DMS 273 (cell line): ENCODE measurements at regions not wholly inside any gene's neighbourhood (a gene's known extent, or its start where the extent isn't known, plus 50 kb on each side); places are given as distances from the start of the nearest gene placed in this dataset.

Experiments used
- DNase-seq: peaks from one replicate; lab custom pipeline; 2025; ENCODE audit not compliant: unreplicated experiment; lab: John Stamatoyannopoulos, UW

DNA sequence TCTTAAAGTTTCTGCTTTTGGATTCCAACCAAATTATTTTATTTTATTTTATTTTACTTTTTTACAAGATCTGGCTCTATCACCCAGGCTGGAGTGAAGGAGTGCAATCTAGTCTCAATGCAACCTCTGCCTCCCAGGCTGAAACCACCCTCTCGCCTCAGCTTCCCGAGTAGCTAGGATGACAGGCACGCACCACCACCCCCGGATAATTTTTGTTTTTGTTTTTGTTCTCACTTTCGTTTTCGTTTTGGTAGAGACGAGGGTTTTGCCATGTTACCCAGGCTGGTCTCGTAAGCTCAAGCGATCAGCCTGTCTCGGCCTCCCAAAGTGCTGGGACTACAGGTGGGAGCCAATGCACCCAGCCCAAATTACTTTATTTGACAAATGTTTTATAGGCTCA is 219.8 kb downstream of the ETS1 start:
- no peak for DNase-seq

DNA sequence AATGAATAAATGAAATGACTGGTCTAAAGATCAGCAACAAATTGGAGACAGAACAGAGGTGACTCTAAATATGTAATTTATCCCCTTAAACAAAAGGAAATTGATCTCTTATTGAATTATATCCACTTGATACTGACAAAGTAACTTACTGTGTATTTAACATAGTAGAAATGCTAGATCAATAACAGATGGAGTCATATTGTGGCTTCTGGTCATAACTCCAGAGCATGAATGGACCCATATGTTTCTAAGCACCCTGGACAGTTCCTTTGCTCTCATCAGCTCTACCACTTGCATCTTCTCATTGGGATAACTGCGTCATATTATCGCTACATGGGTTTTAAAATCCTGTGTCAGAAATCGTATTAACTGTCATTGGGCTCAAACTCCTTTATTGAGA is 222.3 kb downstream of the ETS1 start:
- DNase-seq: no peak

DNA sequence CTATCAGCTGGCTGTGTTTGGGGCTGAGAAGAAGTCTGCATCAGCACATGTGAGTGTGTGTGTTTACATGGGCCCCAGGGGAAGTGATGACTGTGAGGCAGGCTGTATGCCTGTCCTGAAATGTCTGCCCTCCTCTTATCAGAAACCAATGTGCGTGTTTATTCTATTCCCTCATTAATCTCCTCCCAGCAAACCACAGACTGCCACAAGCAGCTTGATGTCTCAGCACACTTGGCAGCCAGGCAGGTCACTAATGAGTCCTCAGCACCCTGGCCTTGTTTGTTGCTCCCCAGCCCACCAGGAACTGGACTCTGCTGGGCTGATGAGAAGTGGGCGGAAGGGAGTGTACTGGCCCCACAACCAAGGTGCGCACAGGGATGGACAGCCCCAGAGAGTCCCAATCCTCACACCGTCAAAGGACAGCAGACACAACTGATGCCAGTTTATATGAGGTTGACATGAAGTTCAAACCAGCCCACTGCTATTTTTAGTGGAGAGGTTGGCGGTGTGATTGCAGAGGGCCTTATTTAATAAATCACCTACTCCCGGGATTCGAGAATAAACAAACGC is 225.8 kb downstream of the ETS1 start:
- no peak for DNase-seq

DNA sequence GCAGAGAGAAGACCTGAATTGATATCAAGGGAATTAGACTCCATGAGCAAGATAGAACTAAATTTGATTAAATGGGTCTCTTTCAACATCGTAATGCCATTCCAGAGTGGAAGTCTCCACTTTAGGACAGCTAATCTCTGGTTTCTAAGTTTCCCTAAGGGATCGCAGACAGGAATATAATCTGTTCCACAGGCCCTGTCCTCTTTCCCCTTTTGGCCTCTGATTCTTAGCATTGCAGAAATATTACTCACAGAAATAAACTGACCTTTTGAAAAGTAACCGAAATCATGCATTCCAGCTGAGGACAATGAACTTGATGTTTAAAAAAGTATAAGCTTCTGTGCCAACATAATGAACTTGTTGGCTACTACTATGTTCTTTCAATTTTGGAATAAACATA is 227.8 kb downstream of the ETS1 start:
- no peak for DNase-seq

DNA sequence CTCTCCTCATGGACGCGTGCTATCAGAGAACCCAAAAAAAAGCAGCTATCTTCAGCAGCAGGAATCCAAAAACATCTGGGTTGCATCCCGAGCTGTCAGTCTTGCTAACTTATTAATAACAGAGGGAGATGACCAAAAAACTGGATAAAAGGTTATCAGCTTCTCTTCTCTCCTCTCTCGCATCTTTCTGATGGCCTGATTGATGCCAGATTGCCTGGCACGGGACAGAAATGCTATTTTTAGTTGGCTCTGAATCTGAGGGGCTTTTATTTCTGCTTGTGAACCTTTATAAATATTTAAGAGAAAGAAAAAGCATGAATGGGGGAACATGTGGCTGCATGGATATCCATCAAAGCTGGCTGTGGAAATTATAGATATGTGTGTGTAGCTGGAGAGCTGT is 230.3 kb downstream of the ETS1 start:
- DNase-seq: no peak

DNA sequence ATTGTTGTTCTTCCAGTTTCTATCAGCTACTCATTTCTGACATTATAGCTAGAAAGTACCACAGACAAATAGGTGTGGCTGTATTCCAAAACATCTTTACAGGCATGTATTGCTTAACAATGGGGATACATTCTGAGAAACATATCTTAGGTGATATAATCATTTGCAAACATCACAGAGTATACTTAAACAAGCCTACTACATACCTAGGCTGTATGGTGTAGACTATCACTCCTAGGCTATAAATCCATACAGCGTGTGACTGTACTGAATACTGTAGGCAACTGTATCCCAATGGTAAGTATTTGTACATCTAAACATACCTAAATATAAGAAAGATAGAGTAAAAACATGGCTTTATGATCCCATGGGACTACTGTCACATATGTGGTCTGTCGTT is 231.8 kb downstream of the ETS1 start:
- DNase-seq: no peak

DNA sequence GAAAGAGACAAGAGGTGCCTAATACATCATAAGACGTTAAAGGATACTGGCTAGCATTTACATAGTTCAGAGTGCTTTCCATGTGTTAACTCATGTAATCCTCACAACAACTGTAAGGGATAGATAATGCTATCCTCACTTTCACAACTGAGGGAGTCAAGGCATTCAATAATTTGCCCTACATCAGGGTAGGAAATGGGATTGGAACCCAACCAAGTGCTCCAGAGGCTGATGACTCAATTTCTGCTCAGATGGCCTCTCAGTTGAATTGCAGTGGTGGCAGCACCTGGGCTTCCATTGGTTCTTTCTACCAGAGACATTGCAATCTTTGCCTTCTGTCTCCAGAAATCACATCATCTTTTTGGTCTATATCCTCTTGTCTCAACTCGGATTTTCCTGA is 232.9 kb downstream of the ETS1 start:
- no peak for DNase-seq

DNA sequence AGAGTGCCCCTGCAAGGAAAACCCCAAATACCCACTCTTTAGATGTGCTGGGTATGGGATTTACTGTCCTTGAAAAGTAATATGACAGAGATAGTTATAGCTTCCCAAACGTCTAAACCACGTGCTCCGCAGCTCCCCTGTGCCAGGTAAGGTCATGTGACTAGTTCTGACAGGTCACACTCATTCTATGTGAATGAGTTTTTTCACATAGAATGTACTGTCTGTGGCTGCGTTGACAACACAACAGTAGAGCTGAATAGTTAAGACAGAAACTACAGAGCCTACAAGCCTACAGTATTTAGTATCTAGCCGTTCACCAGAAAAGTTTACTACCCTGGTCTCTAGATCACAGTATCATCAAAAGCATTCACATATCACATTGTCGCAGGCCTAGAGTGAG is 236.2 kb downstream of the ETS1 start:
- DNase-seq: no peak

DNA sequence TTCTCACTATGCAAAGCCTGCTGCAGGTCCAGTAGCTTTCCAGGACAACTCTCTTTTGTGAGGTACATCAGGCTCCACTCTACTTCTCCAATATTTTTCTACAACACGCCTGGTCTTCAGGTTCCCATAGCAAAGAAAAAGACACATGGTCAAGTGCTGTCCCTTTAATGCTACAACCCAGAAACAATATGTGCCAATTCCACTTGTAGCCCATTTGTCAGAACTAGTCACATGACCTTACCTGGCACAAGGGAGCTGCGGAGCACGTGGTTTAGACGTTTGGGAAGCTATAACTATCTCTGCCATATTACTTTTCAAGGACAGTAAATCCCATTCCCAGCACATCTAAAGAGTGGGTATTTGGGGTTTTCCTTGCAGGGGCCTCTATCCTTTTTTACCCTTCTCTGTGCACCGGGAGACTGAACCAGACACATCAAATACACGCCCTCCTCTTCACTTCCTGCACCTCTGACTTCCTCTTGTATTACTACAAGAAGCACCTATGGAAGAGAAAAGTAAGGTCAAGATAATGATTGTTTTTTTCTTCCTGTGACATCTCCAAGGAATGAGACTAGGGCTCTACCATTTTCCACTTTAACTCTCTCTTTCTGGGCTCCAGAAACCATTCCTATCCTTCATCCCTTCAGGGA is 237.6 kb downstream of the ETS1 start:
- no peak for DNase-seq

DNA sequence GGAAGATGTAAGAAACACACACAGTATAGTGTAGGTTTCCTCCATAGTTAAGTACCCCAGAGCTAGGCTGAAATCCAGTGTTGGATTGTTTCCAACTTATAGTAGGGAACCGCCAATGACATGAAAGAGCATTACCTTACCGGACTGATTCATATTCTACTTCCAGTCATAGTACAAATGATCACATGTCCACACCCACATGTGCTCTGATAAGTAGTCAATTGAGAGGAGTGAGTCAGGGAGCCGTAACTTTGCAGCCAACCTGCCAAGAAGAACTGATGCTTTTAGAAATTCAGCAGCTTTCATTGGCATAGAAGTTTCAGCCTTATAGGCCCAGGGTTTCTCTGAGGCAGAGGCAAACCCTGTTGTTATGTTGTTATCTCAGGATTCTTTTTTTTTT is 240.6 kb downstream of the ETS1 start:
- DNase-seq: no peak

DNA sequence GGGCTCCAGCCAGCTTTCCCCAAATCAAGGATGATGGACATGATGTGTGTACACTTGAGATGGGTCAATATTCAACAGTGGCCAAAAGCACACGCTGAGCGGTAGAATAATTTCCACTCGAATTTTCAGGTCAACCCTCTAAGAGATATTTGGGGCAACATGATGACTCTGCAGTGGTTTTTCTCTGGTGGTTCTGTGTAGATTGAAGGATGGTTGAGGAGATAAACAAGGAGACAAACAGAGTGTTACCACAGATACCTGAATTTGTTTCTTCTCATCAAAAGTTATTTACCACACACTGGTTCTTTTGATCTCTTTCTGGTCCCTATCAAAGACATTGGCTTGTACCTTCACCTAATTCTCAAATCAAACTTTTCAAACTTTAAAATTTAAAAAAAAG is 242.0 kb downstream of the ETS1 start:
- DNase-seq: no peak

DNA sequence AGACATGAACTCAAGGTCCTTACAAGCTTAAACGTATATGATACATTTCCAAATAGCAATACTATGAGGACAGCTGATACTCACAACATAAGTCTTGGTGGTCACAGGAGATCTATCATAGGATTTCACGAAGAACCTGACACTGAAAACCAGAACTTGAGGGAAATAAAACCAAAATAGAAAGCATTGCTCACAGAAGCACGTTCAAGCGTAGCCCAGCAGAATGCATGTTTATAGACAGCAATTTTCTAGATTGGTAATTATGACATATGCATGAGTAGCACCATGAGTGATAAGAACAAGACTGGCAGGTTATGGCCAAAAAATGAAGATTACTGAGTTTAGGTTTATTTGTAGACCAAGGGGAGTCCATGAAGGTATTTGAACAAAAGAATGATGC is 243.5 kb downstream of the ETS1 start:
- no peak for DNase-seq

DNA sequence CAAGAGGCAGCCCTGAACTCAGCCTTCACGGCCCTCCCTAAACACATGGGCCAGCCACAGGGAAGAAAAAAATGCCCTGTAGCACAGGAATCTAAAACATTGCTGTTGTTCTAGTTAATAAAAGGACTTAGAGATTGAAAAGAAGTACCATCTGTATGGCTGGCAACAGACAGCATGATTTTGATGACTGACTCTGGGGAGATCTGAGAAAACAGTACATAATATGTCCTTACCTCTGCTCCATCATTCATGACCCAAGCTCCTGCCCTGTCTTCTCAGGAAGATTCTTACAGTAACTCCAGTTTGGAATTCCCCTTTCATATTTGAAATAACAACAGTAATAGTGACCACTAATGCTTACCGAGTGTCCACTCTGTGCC is 244.2 kb downstream of the ETS1 start:
- DNase-seq: no peak

DNA sequence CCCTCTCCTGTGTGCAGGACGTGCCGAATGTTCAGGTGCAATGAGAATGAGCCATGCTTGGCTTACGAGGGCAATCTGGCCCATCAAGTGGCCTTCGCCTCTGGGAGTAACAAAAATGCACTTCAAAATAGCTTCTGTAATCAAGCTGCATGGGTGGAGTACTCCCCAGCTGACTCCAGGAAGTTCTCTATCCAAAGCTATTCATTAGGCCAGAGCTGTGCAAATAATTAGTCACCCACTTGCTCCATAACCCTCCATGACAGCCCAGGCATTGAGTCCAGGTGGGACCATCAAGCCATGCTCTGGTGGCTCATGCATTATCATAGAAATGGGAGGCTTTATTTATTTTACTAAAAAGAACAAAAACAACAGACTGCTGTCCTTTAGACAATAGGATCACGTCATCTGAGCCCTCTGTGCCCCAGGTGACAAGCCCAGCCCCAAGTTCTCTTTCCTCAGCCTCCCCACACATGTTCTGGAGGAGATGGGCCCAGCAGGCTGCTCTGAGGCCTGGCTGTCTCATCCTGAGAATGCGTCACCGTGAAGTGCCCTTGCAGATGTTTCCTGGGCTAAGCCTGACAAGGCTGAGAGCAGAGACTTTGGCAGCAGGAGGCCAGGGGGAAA is 244.7 kb downstream of the ETS1 start:
- DNase-seq: peak; percentile 5

DNA sequence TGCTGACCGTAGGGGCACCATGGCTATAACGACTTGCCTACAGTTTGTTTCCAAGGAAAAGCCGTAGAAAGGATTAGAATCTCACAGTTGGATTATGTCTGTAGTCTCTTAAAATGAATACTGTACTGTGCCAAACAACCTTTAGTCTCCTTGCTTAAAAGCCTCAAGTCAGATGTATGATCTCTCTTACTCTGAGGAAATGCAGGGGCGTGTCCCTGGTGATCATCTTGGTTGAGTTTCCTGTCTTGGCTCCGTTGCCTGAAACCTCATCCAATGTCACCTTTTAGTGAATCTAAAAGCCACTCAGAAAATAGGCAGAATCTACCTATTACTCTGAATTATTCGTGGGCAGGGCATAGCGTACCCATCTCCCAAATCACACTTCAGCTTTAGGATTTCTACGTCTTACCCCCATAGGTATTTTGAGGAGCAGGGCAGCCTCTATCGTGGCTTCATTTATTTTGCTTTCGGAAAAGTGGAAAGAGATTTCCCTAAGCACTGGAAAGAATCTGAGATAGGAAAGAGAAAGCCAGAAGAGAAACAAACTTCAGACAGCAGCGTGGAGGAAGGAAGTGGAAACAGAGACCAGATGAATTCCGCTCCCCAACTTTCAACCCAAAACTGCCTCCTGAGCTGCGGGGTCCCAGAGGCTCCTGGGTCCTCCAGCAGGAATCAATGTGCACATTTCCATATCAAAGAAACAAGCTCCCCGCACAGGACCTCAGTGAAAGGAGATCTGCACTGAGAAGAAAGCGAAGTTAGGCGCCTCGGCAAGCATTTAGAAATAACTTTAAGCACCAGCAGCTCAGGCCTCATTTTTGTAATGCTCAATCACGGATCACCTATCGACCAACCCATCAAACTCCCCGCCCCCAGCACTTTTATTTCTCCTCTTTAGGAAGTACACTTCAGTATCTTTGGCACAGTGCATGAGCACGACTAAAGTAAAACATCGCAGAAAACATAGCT is 245.8 kb downstream of the ETS1 start:
- DNase-seq: no peak

DNA sequence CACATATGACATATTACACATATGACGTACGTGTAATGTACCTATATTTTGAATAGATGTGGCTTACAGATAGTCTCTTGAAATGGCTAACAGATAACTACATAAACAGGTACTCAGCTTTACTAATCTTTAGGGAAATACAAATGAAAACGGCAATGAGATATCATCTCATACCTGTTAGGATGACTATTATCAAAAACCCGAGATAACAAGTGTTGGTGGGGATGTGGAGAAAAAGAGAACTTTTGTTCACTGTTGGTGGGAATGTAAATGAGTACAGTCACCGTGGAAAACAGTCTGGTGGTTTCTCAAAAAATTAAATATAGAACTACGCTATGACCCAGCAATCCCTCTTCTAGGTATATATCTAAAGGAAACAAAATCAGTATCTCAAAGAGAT is 247.6 kb downstream of the ETS1 start:
- no peak for DNase-seq

DNA sequence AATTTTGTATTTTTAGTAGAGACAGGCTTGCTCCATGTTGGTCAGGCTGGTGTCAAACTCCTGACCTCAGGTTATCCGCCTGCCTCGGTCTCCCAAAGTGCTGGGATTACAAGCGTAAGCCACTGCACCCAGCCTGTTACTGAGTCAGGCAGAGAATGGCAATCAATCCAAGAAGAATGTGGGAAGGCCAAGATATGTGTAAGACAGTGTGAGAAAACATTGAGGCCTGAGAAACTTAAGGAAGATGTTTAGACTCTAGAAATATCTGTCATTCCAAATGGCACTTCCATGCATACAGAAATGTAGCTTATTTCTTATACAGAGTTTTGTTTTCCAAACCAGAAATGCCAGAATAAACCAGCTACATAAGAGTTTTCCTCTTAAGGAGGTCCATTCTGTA is 248.5 kb downstream of the ETS1 start:
- no peak for DNase-seq

DNA sequence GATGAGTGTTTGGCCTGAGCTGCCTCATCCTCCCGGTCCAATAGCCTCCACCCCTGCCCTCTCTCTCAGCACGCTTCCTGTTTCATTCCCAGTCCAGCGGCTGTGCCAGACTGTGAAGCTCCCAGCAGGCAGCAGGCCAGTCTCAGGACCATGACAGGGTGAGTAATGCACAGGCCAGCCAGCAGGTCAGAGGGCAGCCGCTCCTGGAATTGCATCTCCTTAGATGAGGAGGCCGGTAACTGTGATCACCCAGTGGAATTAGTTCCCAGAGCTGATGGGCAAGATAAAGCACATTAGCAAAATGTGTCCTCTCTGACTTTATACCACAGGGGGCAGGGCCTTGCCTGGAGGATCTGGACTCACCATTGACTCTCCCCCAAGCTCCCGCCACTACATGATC is 251.2 kb downstream of the ETS1 start:
- no peak for DNase-seq

DNA sequence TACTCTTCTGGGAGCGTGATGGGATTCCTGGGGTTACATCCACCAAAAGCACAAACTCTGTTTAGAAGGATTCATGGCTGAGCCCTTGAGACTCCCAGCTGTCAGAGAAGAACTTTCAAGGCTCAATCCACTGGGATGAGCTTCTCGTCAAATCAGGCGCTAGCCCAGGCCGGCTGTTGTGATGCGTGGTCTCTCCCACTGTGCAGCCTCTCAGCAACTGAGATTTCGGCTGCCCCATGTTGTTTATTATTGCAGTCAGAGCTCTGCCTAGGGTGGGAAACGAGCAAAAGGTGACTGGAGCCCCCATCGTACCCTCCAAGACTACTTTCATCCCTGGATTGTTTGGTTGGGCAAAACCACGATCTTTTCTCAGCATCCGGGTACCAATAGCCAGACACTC is 251.6 kb downstream of the ETS1 start:
- DNase-seq: no peak

DNA sequence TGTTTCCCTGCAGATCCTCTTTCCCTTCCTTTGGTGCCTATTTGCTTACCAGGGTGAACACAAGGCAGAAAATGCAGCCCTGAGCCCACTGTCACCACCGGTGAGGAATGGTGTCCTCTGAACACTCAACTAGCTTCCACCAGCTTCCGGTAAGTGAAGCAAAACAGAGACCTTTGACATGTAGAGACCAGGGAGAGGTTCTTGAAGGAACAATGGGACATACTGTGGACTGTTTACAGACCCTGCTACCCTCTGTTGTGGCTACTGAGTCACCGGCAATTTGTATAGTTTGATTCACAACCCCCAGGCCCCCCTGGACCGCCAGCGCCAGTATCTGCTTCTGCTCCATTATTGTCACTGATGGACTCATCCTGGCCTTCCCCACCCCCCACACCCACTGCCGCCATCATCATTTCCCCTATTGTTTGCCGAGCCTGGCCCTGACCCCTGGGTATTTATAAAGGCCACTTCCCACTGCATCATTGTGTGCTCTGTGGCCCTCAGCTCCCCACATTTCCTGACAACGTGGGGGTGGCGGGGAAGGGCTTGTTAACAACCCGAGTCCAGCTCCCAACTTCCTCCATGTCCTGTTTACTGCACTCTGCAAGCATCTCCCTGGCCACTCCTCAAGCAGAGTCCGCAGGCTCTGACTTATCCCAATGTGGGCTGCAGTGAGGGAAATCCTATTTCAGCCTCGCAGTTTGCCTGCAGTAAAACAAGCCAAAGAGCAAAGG is 252.9 kb downstream of the ETS1 start:
- no peak for DNase-seq

DNA sequence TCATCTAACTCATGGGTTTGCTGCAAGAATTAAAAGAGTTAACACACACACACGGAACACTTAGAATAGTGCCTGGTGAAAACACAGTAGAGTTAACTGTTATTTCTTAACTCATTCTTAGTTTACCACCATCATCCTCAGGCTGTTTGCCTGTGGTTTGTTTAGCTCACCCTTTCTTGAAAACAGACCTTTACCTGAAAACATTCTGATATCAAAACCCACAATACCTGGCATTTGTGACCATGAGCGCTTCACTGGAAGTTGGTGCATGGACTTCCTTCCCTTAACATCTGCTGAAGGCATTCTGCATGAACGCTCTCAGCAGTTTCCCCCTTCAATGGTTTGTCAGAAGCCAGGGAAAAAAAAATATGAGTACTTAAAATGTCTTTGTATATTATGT is 256.0 kb downstream of the ETS1 start:
- no peak for DNase-seq
